H1 (cell line): ENCODE measurements at regions not wholly inside any gene's neighbourhood (a gene's known extent, or its start where the extent isn't known, plus 50 kb on each side); places are given as distances from the start of the nearest gene placed in this dataset.

Source experiments
- CTCF ChIA-PET: fragments of 300-600 bp; sonication (Branson Sonifier 250); formaldehyde crosslinking; loops from one replicate; lab custom pipeline; 2021; ENCODE audit not compliant: partially characterized antibody; lab: Charles Lee
- POLR2A ChIA-PET: fragments of 300-600 bp; sonication (Branson Sonifier 250); formaldehyde crosslinking; loops from one replicate; lab custom pipeline; 2021; ENCODE audit warnings: inconsistent platforms; ENCODE audit not compliant: partially characterized antibody; lab: Charles Lee
- DNase-seq, 2 experiments: peaks; one replicate each; pipeline versions ENCODE4 v3.0.0 to v3.0.0-alpha.2; 2010 to 2022; ENCODE audit warnings: low spot score in 2 of 2, low read depth in 1 of 2, mixed read lengths in 1 of 2
- FAIRE-seq: peaks from 2 replicates; lab custom pipeline; 2011; peaks lifted over from hg19 to GRCh38; lab: Jason Lieb, UNC
- H2AFZ ChIP-seq: 2 replicates; pipeline ENCODE4 v1.8.1; 2012; ENCODE audit warnings: low read length, inconsistent platforms
- H2AK5ac ChIP-seq: 2 replicates; pipeline ENCODE4 v1.6.1; 2013; ENCODE audit warnings: low read depth, low read length
- H2BK120ac ChIP-seq: replicated peaks from 2 replicates; pipeline ENCODE3; 2013; ENCODE audit warnings: low read depth, low read length, inconsistent platforms
- H2BK12ac ChIP-seq: 2 replicates; pipeline ENCODE4 v1.6.1; 2013; ENCODE audit warnings: low read depth, low read length
- H2BK15ac ChIP-seq: 2 replicates; pipeline ENCODE4 v1.6.1; 2013; ENCODE audit warnings: low read length
- H2BK20ac ChIP-seq: 2 replicates; pipeline ENCODE4 v1.6.1; 2013; ENCODE audit warnings: low read length
- H2BK5ac ChIP-seq: 2 replicates; pipeline ENCODE4 v1.6.1; 2013; ENCODE audit warnings: low read depth, low read length
- H3K14ac ChIP-seq: 2 replicates; pipeline ENCODE4 v1.6.1; 2013; ENCODE audit warnings: inconsistent platforms; ENCODE audit not compliant: insufficient read length
- H3K18ac ChIP-seq: 2 replicates; pipeline ENCODE4 v1.6.1; 2013; ENCODE audit warnings: low read length; ENCODE audit errors: extremely low read depth
- H3K23ac ChIP-seq: 2 replicates; pipeline ENCODE4 v1.6.1; 2013; ENCODE audit warnings: inconsistent platforms; ENCODE audit not compliant: insufficient read length
- H3K23me2 ChIP-seq: 2 replicates; pipeline ENCODE4 v1.6.1; 2013; ENCODE audit warnings: low read depth, low read length
- H3K27ac ChIP-seq: 2 replicates; pipeline ENCODE4 v1.6.1; 2011; ENCODE audit warnings: low read depth, low read length, inconsistent platforms
- H3K27me3 ChIP-seq, 4 experiments: replicated peaks in 1 of 4; 1 replicate in 1 of 4; 2 replicates in 3 of 4; pipeline versions ENCODE4 v1.6.1 to v1.8.1; 2011 to 2013; ENCODE audit warnings: low read length in 3 of 4, mild to moderate bottlenecking in 3 of 4, inconsistent platforms in 2 of 4, mixed read lengths in 2 of 4, moderate library complexity in 1 of 4; ENCODE audit not compliant: control insufficient read depth in 3 of 4, insufficient read depth in 3 of 4; ENCODE audit errors: extremely low read depth in 1 of 4
- H3K36me3 ChIP-seq, 4 experiments: 2 replicates each; pipeline versions ENCODE4 v1.6.1 to v1.8.1; 2011 to 2013; ENCODE audit warnings: mild to moderate bottlenecking in 4 of 4, low read length in 3 of 4, moderate library complexity in 2 of 4, control low read depth in 1 of 4, inconsistent platforms in 1 of 4; ENCODE audit not compliant: insufficient read depth in 4 of 4, control insufficient read depth in 2 of 4
- H3K4ac ChIP-seq: replicated peaks from 2 replicates; pipeline ENCODE3; 2013; ENCODE audit warnings: low read length, low read depth, mixed read lengths, inconsistent platforms; ENCODE audit not compliant: insufficient read length
- H3K4me1 ChIP-seq, 4 experiments: replicated peaks in 1 of 4; 1 replicate in 1 of 4; 2 replicates in 3 of 4; pipeline versions ENCODE4 v1.6.1 to v1.8.1; 2011 to 2013; ENCODE audit warnings: low read length in 3 of 4, inconsistent platforms in 2 of 4, mixed read lengths in 1 of 4; ENCODE audit not compliant: insufficient read depth in 4 of 4, control insufficient read depth in 3 of 4
- H3K4me2 ChIP-seq, 2 experiments: 2 replicates each; pipeline versions ENCODE4 v1.6.1 to v1.8.1; 2011 to 2013; ENCODE audit warnings: low read depth in 2 of 2, low read length in 2 of 2, control low read depth in 1 of 2, inconsistent platforms in 1 of 2, mild to moderate bottlenecking in 1 of 2; ENCODE audit not compliant: insufficient read depth in 1 of 2
- H3K4me3 ChIP-seq, 4 experiments: fragments of 200-600, 300-600 bp in 1 of 4; sonication (generic), shearing (Covaris generic), sonication (Bioruptor Twin) in 1 of 4; 2 replicates each; pipeline versions ENCODE4 v1.5.1 to v1.8.1; 2011 to 2016; ENCODE audit warnings: low read length in 4 of 4, low read depth in 3 of 4, control low read depth in 2 of 4, inconsistent platforms in 2 of 4, mild to moderate bottlenecking in 2 of 4, mixed read lengths in 1 of 4, moderate library complexity in 1 of 4; ENCODE audit not compliant: insufficient read depth in 2 of 4; ENCODE audit errors: extremely low read depth in 1 of 4
- H3K56ac ChIP-seq: replicated peaks from 2 replicates; pipeline ENCODE3; 2013; ENCODE audit warnings: low read depth, mild to moderate bottlenecking, mixed read lengths, low read length, inconsistent platforms; ENCODE audit not compliant: insufficient read length
- H3K79me1 ChIP-seq: 2 replicates; pipeline ENCODE4 v1.6.1; 2013; ENCODE audit warnings: low read depth, low read length, control low read depth
- H3K79me2 ChIP-seq, 2 experiments: 2 replicates each; pipeline versions ENCODE4 v1.6.1 to v1.8.1; 2012 to 2013; ENCODE audit warnings: low read length in 2 of 2, mild to moderate bottlenecking in 2 of 2, inconsistent platforms in 1 of 2; ENCODE audit not compliant: insufficient read depth in 2 of 2, control insufficient read depth in 1 of 2
- H3K9ac ChIP-seq, 4 experiments: replicated peaks in 1 of 4; 1 replicate in 1 of 4; 2 replicates in 3 of 4; pipeline versions ENCODE4 v1.6.1 to v1.8.1; 2011 to 2013; ENCODE audit warnings: low read depth in 3 of 4, low read length in 3 of 4, control low read depth in 2 of 4, mild to moderate bottlenecking in 2 of 4, moderate library complexity in 2 of 4, inconsistent platforms in 1 of 4; ENCODE audit errors: extremely low read depth in 1 of 4
- H3K9me3 ChIP-seq, 2 experiments: 2 replicates each; pipeline versions ENCODE4 v1.6.1 to v1.8.1; 2012 to 2013; ENCODE audit warnings: mild to moderate bottlenecking in 2 of 2, moderate library complexity in 2 of 2, control low read depth in 1 of 2, inconsistent platforms in 1 of 2, low read depth in 1 of 2, low read length in 1 of 2, mixed read lengths in 1 of 2; ENCODE audit not compliant: insufficient read depth in 2 of 2
- H4K20me1 ChIP-seq, 2 experiments: replicated peaks in 1 of 2; 2 replicates each; pipeline versions ENCODE3 to v1.8.1; 2011 to 2013; ENCODE audit warnings: inconsistent platforms in 2 of 2, low read length in 2 of 2, mild to moderate bottlenecking in 1 of 2; ENCODE audit not compliant: insufficient read depth in 2 of 2, control insufficient read depth in 1 of 2
- H4K5ac ChIP-seq: 2 replicates; pipeline ENCODE4 v1.6.1; 2013; ENCODE audit warnings: low read length, low read depth, mixed read lengths, inconsistent platforms; ENCODE audit not compliant: insufficient read length
- H4K8ac ChIP-seq: 2 replicates; pipeline ENCODE4 v1.8.0; 2013; ENCODE audit warnings: mild to moderate bottlenecking, moderate library complexity, low read length, inconsistent platforms; ENCODE audit not compliant: insufficient read depth; ENCODE audit errors: extremely low read depth
- H4K91ac ChIP-seq: replicated peaks from 2 replicates; pipeline ENCODE3; 2013; ENCODE audit warnings: low read length, mixed read lengths, inconsistent platforms; ENCODE audit not compliant: insufficient read length
- EP300 ChIP-seq, 2 experiments: IDR thresholded peaks; 1 replicate in 1 of 2; 2 replicates in 1 of 2; pipeline ENCODE4 v1.6.1; 2011 to 2012; ENCODE audit warnings: low read depth in 2 of 2, low read length in 2 of 2, mild to moderate bottlenecking in 2 of 2, borderline replicate concordance in 1 of 2, inconsistent platforms in 1 of 2, moderate library complexity in 1 of 2
- GABPA ChIP-seq: IDR thresholded peaks from 2 replicates; pipeline ENCODE4 v1.6.1; 2011; ENCODE audit warnings: mild to moderate bottlenecking, low read length, moderate library complexity, borderline replicate concordance; ENCODE audit not compliant: insufficient read depth
- KDM1A ChIP-seq: fragments of 200-600, 300-600 bp; sonication (generic); IDR thresholded peaks from 2 replicates; pipeline ENCODE4 v1.7.1; 2016; ENCODE audit warnings: mild to moderate bottlenecking, low read length, borderline replicate concordance
- MAFK ChIP-seq: IDR thresholded peaks from 2 replicates; pipeline ENCODE4 v1.6.1; 2012; ENCODE audit warnings: low read depth, mild to moderate bottlenecking, improper control_type of control experiment, low read length
- POU5F1 ChIP-seq: IDR thresholded peaks from 2 replicates; pipeline ENCODE4 v1.6.1; 2011; ENCODE audit warnings: low read depth, mild to moderate bottlenecking, low read length, moderate library complexity
- RFX5 ChIP-seq: IDR thresholded peaks from 2 replicates; pipeline ENCODE4 v1.6.1; 2011; ENCODE audit warnings: low read depth, low read length, improper control_type of control experiment, borderline replicate concordance
- RXRA ChIP-seq: IDR thresholded peaks from 2 replicates; pipeline ENCODE4 v1.6.1; 2011; ENCODE audit warnings: low read depth, mild to moderate bottlenecking, low read length, moderate library complexity; ENCODE audit not compliant: insufficient read depth
- SAP30 ChIP-seq: fragments of 300-600 bp; sonication (generic); IDR thresholded peaks from 2 replicates; pipeline ENCODE4 v1.7.1; 2012; ENCODE audit warnings: low read length, moderate library complexity, mild to moderate bottlenecking, inconsistent platforms; ENCODE audit not compliant: insufficient read depth, insufficient replicate concordance
- SP2 ChIP-seq: IDR thresholded peaks from 2 replicates; pipeline ENCODE4 v1.6.1; 2012; ENCODE audit warnings: mild to moderate bottlenecking, low read length, inconsistent platforms
- TAF1 ChIP-seq: IDR thresholded peaks from 2 replicates; pipeline ENCODE4 v1.6.1; 2011; ENCODE audit warnings: mild to moderate bottlenecking, low read depth, low read length
- TEAD4 ChIP-seq: IDR thresholded peaks from 2 replicates; pipeline ENCODE4 v1.6.1; 2012; ENCODE audit warnings: low read depth, low read length, inconsistent platforms, mixed read lengths
- WGBS, 2 experiments: shearing (Covaris generic) in 1 of 2; methylation state at CpG; one replicate each; pipeline versions ENCODE4 v1.1.6 to v1.1.7; 2013 to 2015; ENCODE audit warnings: low lambda C conversion rate in 2 of 2, mixed read lengths in 2 of 2, inconsistent platforms in 1 of 2, low coverage in 1 of 2, missing lambda C conversion rate in 1 of 2; ENCODE audit not compliant: insufficient replicate concordance in 2 of 2, insufficient coverage in 1 of 2, insufficient read length in 1 of 2; ENCODE audit errors: extremely low coverage in 1 of 2, missing lambda C conversion rate in 1 of 2; 5-methylcytosine and 5-hydroxymethylcytosine counted together
- TF ChIP-seq, protein P1 (sequence below): IDR thresholded peaks from 2 replicates; pipeline ENCODE4 v1.6.1; 2012; ENCODE audit warnings: inconsistent platforms
- TF ChIP-seq, protein P2 (sequence below): IDR thresholded peaks from 2 replicates; pipeline ENCODE4 v1.6.1; 2011; ENCODE audit warnings: low read depth, mild to moderate bottlenecking, low read length; ENCODE audit not compliant: insufficient read depth

DNA sequence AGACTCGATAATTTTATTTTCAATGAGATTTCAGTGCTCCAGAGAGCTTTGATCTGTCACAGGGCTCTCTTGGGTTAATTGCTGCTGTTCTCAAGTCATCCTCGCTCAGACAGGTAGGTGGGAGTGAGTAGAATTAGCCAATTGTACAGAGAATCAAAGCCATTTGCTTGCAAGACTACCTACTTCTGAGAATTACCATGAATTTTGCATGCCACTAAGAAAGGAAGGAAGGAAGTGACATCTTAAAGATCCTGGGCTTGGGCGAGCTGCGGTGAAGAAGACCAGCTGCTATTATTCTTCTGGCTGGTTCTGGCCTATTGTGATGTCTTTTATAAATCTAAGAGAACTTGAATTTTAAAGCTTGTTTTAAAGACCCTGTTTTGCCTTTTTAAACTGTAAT, 154.1 kb upstream of the LPP start:
- no peak overlapping the region for H3K18ac ChIP-seq
- ChIA-PET POLR2A (no interaction called here), CTCF (interaction anchor here (0.8 to 1.0 kb wide), 2 partner anchors 256 to 257 kb away, joined by 3 read pairs; no protein-coding TSS in a partner anchor)
- H3K36me3 ChIP-seq, result no peaks in the 10 kb centered on the region; a peak in 1 of 8 replicates
- no peak overlapping the region for H3K9ac ChIP-seq
- DNase-seq, result no peak
- no peaks in the 10 kb centered on the region for H3K79me2 ChIP-seq
- H3K27me3 ChIP-seq, result no peaks in the 10 kb centered on the region
- H3K14ac ChIP-seq, result no peak overlapping the region
- no peak overlapping the region for H4K91ac ChIP-seq
- WGBS, 2 experiments, result 63% methylated on average over 4 of the region's 4 CpGs; no CpG with 5 or more reads in 1 of the 2 experiments
- no peak overlapping the region for H3K23ac ChIP-seq
- no peaks in the 10 kb centered on the region for H3K79me1 ChIP-seq
- no peak overlapping the region for H3K4ac ChIP-seq
- no peak overlapping the region for H2BK5ac ChIP-seq
- no peak overlapping the region for H2BK120ac ChIP-seq
- peaks cover 0 to 14% (median 3%) of the 10 kb centered on the region in 4 experiments; a peak in 3 of 7 replicates for H3K4me1 ChIP-seq
- H4K20me1 ChIP-seq, result no peaks in the 10 kb centered on the region
- no peak overlapping the region for H4K8ac ChIP-seq
- no peak overlapping the region for H2AFZ ChIP-seq
- H4K5ac ChIP-seq, result no peak overlapping the region
- H3K56ac ChIP-seq, result no peak overlapping the region
- H3K27ac ChIP-seq, result no peak overlapping the region
- FAIRE-seq, result no peak
- no peak overlapping the region for H3K4me3 ChIP-seq
- H3K9me3 ChIP-seq, result no peaks in the 10 kb centered on the region
- no peak overlapping the region for H2AK5ac ChIP-seq
- H2BK20ac ChIP-seq, result no peak overlapping the region
- H3K23me2 ChIP-seq, result no peaks in the 10 kb centered on the region
- H2BK15ac ChIP-seq, result no peak overlapping the region
- no peak overlapping the region for H3K4me2 ChIP-seq
- no peak overlapping the region for H2BK12ac ChIP-seq
- no peak for TF ChIP-seq MAFK
- TF ChIP-seq EP300 (IDR thresholded peaks at IDR 0.05; ENCODE audit: borderline replicate concordance in 1 of 2, low read depth in 2 of 2, low read length in 2 of 2), result no peak
- TF ChIP-seq TEAD4, result no peak
- TF ChIP-seq, protein P1, sequence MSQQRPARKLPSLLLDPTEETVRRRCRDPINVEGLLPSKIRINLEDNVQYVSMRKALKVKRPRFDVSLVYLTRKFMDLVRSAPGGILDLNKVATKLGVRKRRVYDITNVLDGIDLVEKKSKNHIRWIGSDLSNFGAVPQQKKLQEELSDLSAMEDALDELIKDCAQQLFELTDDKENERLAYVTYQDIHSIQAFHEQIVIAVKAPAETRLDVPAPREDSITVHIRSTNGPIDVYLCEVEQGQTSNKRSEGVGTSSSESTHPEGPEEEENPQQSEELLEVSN, result no peak
- no peak for TF ChIP-seq RXRA
- TF ChIP-seq RFX5, result no peak
- no peak for TF ChIP-seq POU5F1
- TF ChIP-seq, protein P2, sequence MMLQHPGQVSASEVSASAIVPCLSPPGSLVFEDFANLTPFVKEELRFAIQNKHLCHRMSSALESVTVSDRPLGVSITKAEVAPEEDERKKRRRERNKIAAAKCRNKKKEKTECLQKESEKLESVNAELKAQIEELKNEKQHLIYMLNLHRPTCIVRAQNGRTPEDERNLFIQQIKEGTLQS, result no peak
- TF ChIP-seq TAF1, result no peak
- TF ChIP-seq KDM1A, result no peak
- TF ChIP-seq SAP30, result no peak
- TF ChIP-seq GABPA, result no peak
- TF ChIP-seq SP2, result no peak
